ENCODE measurements at regions not wholly inside any gene's neighbourhood (a gene's known extent, or its start where the extent isn't known, plus 50 kb on each side); places are given as distances from the start of the nearest gene placed in this dataset.

- intact Hi-C loops (cut with DNase I): no loop called here
- Histone ChIP-seq H3K36me3 (no peaks in the 10 kb centered on the region), H3K4me1 (no peaks in the 10 kb centered on the region), H3K27me3 (no peaks in the 10 kb centered on the region), H3K4me3 (no peak overlapping the region), H3K9me3 (no peaks in the 10 kb centered on the region), H3K27ac (no peak overlapping the region)
- 73% methylated on average over 2 of the region's 2 CpGs for WGBS (ENCODE audit: insufficient coverage, low coverage, low lambda C conversion rate, missing lambda C conversion rate)
- DNase-seq (no peak), ATAC-seq (no peak)
- TF ChIP-seq, protein P1, sequence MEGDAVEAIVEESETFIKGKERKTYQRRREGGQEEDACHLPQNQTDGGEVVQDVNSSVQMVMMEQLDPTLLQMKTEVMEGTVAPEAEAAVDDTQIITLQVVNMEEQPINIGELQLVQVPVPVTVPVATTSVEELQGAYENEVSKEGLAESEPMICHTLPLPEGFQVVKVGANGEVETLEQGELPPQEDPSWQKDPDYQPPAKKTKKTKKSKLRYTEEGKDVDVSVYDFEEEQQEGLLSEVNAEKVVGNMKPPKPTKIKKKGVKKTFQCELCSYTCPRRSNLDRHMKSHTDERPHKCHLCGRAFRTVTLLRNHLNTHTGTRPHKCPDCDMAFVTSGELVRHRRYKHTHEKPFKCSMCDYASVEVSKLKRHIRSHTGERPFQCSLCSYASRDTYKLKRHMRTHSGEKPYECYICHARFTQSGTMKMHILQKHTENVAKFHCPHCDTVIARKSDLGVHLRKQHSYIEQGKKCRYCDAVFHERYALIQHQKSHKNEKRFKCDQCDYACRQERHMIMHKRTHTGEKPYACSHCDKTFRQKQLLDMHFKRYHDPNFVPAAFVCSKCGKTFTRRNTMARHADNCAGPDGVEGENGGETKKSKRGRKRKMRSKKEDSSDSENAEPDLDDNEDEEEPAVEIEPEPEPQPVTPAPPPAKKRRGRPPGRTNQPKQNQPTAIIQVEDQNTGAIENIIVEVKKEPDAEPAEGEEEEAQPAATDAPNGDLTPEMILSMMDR (IDR thresholded peaks at IDR 0.05): no peak
- no peak for TF ChIP-seq POLR2A (IDR thresholded peaks at IDR 0.05)
These were observed 83.3 kb downstream of the NCR2 start for GRCh38 chr6:41418741-41419140.

DNA sequence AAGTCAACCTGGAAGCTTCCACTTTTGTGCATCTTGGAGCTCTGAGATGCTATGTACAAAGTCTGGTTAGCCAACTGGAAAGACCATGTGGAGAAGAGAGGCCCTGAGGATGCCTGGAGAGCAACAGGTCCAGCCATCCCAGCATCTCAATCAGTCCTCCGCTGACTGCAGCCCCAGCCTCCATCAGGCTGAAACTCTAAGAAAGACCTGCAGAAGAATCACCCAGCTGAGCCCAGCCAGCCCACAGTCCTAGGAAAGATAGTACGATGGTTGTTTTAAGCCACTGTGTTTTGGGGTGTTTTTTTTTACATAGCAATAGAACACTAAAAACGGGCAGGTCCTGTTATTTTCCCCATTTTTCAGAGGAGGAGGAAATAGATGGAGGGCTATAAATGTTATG is 84.0 kb downstream of the NCR2 start:
- no peak overlapping the region for H3K4me3 ChIP-seq
- no peaks in the 10 kb centered on the region for H3K9me3 ChIP-seq
- TF ChIP-seq, protein P1 (IDR thresholded peaks at IDR 0.05): no peak
- TF ChIP-seq POLR2A (IDR thresholded peaks at IDR 0.05): no peak
- H3K36me3 ChIP-seq: no peaks in the 10 kb centered on the region
- 35% methylated on average over 2 of the region's 3 CpGs for WGBS (ENCODE audit: insufficient coverage, low coverage, low lambda C conversion rate, missing lambda C conversion rate)
- no peak overlapping the region for H3K27ac ChIP-seq
- intact Hi-C loops (cut with DNase I): no loop called here
- no peaks in the 10 kb centered on the region for H3K4me1 ChIP-seq
- ATAC-seq (no peak), DNase-seq (no peak)
- H3K27me3 ChIP-seq: no peaks in the 10 kb centered on the region

GRCh38 chr6:41420186-41420585 is 84.8 kb downstream of the NCR2 start:
- Histone ChIP-seq H3K27me3 (no peaks in the 10 kb centered on the region), H3K4me1 (no peaks in the 10 kb centered on the region), H3K4me3 (no peak overlapping the region), H3K27ac (no peak overlapping the region), H3K9me3 (no peaks in the 10 kb centered on the region), H3K36me3 (no peaks in the 10 kb centered on the region)
- ATAC-seq (no peak), DNase-seq (no peak)
- intact Hi-C loops (cut with DNase I): loop anchor here in 1 of 2 donors (10.0 kb wide), 1 partner anchor 175 kb away; no protein-coding TSS in a partner anchor
- TF ChIP-seq, protein P1 (IDR thresholded peaks at IDR 0.05): no peak
- no peak for TF ChIP-seq POLR2A (IDR thresholded peaks at IDR 0.05)
- 71% methylated on average over 4 of the region's 4 CpGs for WGBS (ENCODE audit: insufficient coverage, low coverage, low lambda C conversion rate, missing lambda C conversion rate)

GRCh38 chr6:41422161-41422560 is 86.8 kb downstream of the NCR2 start:
- ATAC-seq (no peak), DNase-seq (no peak)
- WGBS (ENCODE audit: insufficient coverage, low coverage, low lambda C conversion rate, missing lambda C conversion rate): 64% methylated on average over 4 of the region's 5 CpGs
- H3K36me3 ChIP-seq: no peaks in the 10 kb centered on the region
- H3K27ac ChIP-seq: no peak overlapping the region
- no peaks in the 10 kb centered on the region for H3K4me1 ChIP-seq
- intact Hi-C loops (cut with DNase I): loop anchor here in 1 of 2 donors (10.0 kb wide), 1 partner anchor 173 kb away; no protein-coding TSS in a partner anchor
- H3K9me3 ChIP-seq: no peaks in the 10 kb centered on the region
- H3K27me3 ChIP-seq: no peaks in the 10 kb centered on the region
- no peak overlapping the region for H3K4me3 ChIP-seq
- no peak for TF ChIP-seq POLR2A (IDR thresholded peaks at IDR 0.05)
- TF ChIP-seq, protein P1 (IDR thresholded peaks at IDR 0.05): no peak

GRCh38 chr6:41423002-41423401 is 87.6 kb downstream of the NCR2 start:
- no peaks in the 10 kb centered on the region for H3K36me3 ChIP-seq
- intact Hi-C loops (cut with DNase I): loop anchor here in 1 of 2 donors (10.0 kb wide), 1 partner anchor 172 kb away; no protein-coding TSS in a partner anchor

More at GRCh38 chr6:41423002-41423401, 87.6 kb downstream of the NCR2 start:
- no peak for ATAC-seq
- TF ChIP-seq, protein P1 (IDR thresholded peaks at IDR 0.05): no peak
- no peak for TF ChIP-seq POLR2A (IDR thresholded peaks at IDR 0.05)
- Histone ChIP-seq H3K27me3 (no peaks in the 10 kb centered on the region), H3K9me3 (no peaks in the 10 kb centered on the region), H3K4me3 (no peak overlapping the region), H3K4me1 (peaks cover 0 to 6% (median 0%) of the 10 kb centered on the region in 4 donors), H3K27ac (no peak overlapping the region)
- DNase-seq: no peak
